H9 (cell line): ENCODE measurements at regions not wholly inside any gene's neighbourhood (a gene's known extent, or its start where the extent isn't known, plus 50 kb on each side); places are given as distances from the start of the nearest gene placed in this dataset.

Experiments
- DNase-seq: peaks from one replicate; pipeline ENCODE4 v3.0.0-alpha.2; 2017
- H2AFZ ChIP-seq: one replicate; pipeline ENCODE4 v1.6.1; 2013; ENCODE audit warnings: mild to moderate bottlenecking, low read length, control low read depth, moderate library complexity
- H2AK5ac ChIP-seq: 2 replicates; pipeline ENCODE4 v1.6.1; 2013; ENCODE audit warnings: low read length, control low read depth, mixed read lengths; ENCODE audit not compliant: insufficient read length
- H2BK120ac ChIP-seq: one replicate; pipeline ENCODE4 v1.6.1; 2013; ENCODE audit warnings: low read depth, mild to moderate bottlenecking, low read length, control low read depth, inconsistent platforms; ENCODE audit not compliant: poor library complexity, severe bottlenecking
- H2BK12ac ChIP-seq: 2 replicates; pipeline ENCODE4 v1.6.1; 2013; ENCODE audit warnings: low read length, control low read depth, mixed read lengths, low read depth; ENCODE audit not compliant: insufficient read length
- H2BK15ac ChIP-seq: 2 replicates; pipeline ENCODE4 v1.6.1; 2013; ENCODE audit warnings: low read depth, low read length, control low read depth
- H2BK20ac ChIP-seq: one replicate; pipeline ENCODE4 v1.6.1; 2013; ENCODE audit warnings: low read depth, mild to moderate bottlenecking, low read length, control low read depth, inconsistent platforms; ENCODE audit not compliant: poor library complexity, severe bottlenecking
- H2BK5ac ChIP-seq: 2 replicates; pipeline ENCODE4 v1.6.1; 2013; ENCODE audit warnings: low read length, control low read depth, mixed read lengths; ENCODE audit not compliant: insufficient read length
- H3K14ac ChIP-seq: 2 replicates; pipeline ENCODE4 v1.6.1; 2013; ENCODE audit warnings: low read length, control low read depth; ENCODE audit not compliant: insufficient read depth
- H3K18ac ChIP-seq: 2 replicates; pipeline ENCODE4 v1.6.1; 2013; ENCODE audit warnings: low read depth, mild to moderate bottlenecking, mixed read lengths, low read length, control low read depth; ENCODE audit not compliant: insufficient read length
- H3K23ac ChIP-seq: 2 replicates; pipeline ENCODE4 v1.6.1; 2013; ENCODE audit warnings: low read length, control low read depth, mixed read lengths, low read depth; ENCODE audit not compliant: insufficient read length
- H3K23me2 ChIP-seq: 2 replicates; pipeline ENCODE4 v1.6.1; 2013; ENCODE audit warnings: low read depth, mild to moderate bottlenecking, mixed read lengths, low read length, control low read depth; ENCODE audit not compliant: insufficient read length, poor library complexity, severe bottlenecking
- H3K27ac ChIP-seq: 2 replicates; pipeline ENCODE4 v1.5.1; 2013; ENCODE audit warnings: low read length, control low read depth, mixed read lengths, low read depth; ENCODE audit not compliant: insufficient read length
- H3K27me3 ChIP-seq: 2 replicates; pipeline ENCODE4 v1.6.1; 2013; ENCODE audit warnings: low read length, control low read depth, inconsistent platforms; ENCODE audit not compliant: insufficient read depth
- H3K4ac ChIP-seq: 2 replicates; pipeline ENCODE4 v1.6.1; 2013; ENCODE audit warnings: low read depth, mild to moderate bottlenecking, control low read depth, inconsistent platforms, low read length, moderate library complexity
- H3K4me1 ChIP-seq: 2 replicates; pipeline ENCODE4 v1.6.1; 2013; ENCODE audit warnings: low read length, control low read depth, inconsistent platforms; ENCODE audit not compliant: insufficient read depth
- H3K4me2 ChIP-seq: 2 replicates; pipeline ENCODE4 v1.6.1; 2013; ENCODE audit warnings: low read length, control low read depth, mixed read lengths; ENCODE audit not compliant: insufficient read length, insufficient read depth
- H3K56ac ChIP-seq: 2 replicates; pipeline ENCODE4 v1.6.1; 2013; ENCODE audit warnings: low read depth, mild to moderate bottlenecking, mixed read lengths, low read length, control low read depth; ENCODE audit not compliant: insufficient read length
- H3K79me1 ChIP-seq: 2 replicates; pipeline ENCODE4 v1.6.1; 2013; ENCODE audit warnings: low read depth, mild to moderate bottlenecking, moderate library complexity, low read length, control low read depth, inconsistent platforms; ENCODE audit not compliant: insufficient read depth, poor library complexity, severe bottlenecking
- H3K79me2 ChIP-seq: 2 replicates; pipeline ENCODE4 v1.6.1; 2013; ENCODE audit warnings: low read length, control low read depth, inconsistent platforms; ENCODE audit not compliant: insufficient read depth
- H3K9ac ChIP-seq: 2 replicates; pipeline ENCODE4 v1.6.1; 2013; ENCODE audit warnings: low read length, control low read depth, mixed read lengths; ENCODE audit not compliant: insufficient read length; ENCODE audit errors: extremely low read depth
- H3K9me3 ChIP-seq: one replicate; pipeline ENCODE4 v1.6.1; 2013; ENCODE audit warnings: low read depth, low read length, inconsistent platforms; ENCODE audit not compliant: control insufficient read depth
- H3T11ph ChIP-seq: one replicate; pipeline ENCODE4 v1.6.1; 2013; ENCODE audit warnings: mild to moderate bottlenecking, low read length, control low read depth, inconsistent platforms
- H4K20me1 ChIP-seq: one replicate; pipeline ENCODE4 v1.6.1; 2013; ENCODE audit not compliant: control insufficient read depth, insufficient read length, insufficient read depth
- H4K5ac ChIP-seq: 2 replicates; pipeline ENCODE4 v1.6.1; 2013; ENCODE audit warnings: low read depth, mild to moderate bottlenecking, mixed read lengths, low read length, control low read depth; ENCODE audit not compliant: insufficient read length
- H4K8ac ChIP-seq: replicated peaks from 2 replicates; pipeline ENCODE4 v1.6.1; 2013; ENCODE audit warnings: low read length, control low read depth, mixed read lengths, low read depth; ENCODE audit not compliant: insufficient read length
- H4K91ac ChIP-seq: 2 replicates; pipeline ENCODE4 v1.6.1; 2013; ENCODE audit warnings: low read depth, mild to moderate bottlenecking, moderate library complexity, mixed read lengths, low read length, control low read depth; ENCODE audit not compliant: insufficient read length
- H3K27ac Mint-ChIP-seq, 3 experiments: 2 replicates in 2 of 3; 3 replicates in 1 of 3; pipeline ENCODE4 v1.8.0; 2020 to 2021; ENCODE audit warnings: mixed read lengths in 3 of 3, mild to moderate bottlenecking in 1 of 3, moderate library complexity in 1 of 3
- H3K27me3 Mint-ChIP-seq: 2 replicates; pipeline ENCODE4 v1.8.0; 2021; ENCODE audit warnings: low read depth, mild to moderate bottlenecking, moderate library complexity, mixed read lengths
- H3K36me3 Mint-ChIP-seq, 3 experiments: 2 replicates in 2 of 3; 3 replicates in 1 of 3; pipeline ENCODE4 v1.8.0; 2020 to 2021; ENCODE audit warnings: low read depth in 3 of 3, mixed read lengths in 3 of 3; ENCODE audit not compliant: insufficient read depth in 1 of 3
- H3K4me1 Mint-ChIP-seq, 2 experiments: 2 replicates each; pipeline ENCODE4 v1.8.0; 2020; ENCODE audit warnings: mixed read lengths in 2 of 2
- H3K4me3 Mint-ChIP-seq, 2 experiments: 2 replicates in 1 of 2; 3 replicates in 1 of 2; pipeline ENCODE4 v1.8.0; 2020 to 2021; ENCODE audit warnings: mild to moderate bottlenecking in 2 of 2, mixed read lengths in 2 of 2, moderate library complexity in 1 of 2
- H3K9me3 Mint-ChIP-seq, 2 experiments: 2 replicates in 1 of 2; 3 replicates in 1 of 2; pipeline ENCODE4 v1.8.0; 2020; ENCODE audit warnings: mild to moderate bottlenecking in 2 of 2, mixed read lengths in 2 of 2, moderate library complexity in 1 of 2
- TF ChIP-seq, protein P1 (sequence below): fragments of 200-600 bp; sonication (generic); conservative IDR thresholded peaks from 3 replicates; pipeline ENCODE4 v1.8.0; 2021; ENCODE audit warnings: antibody characterized with exemption, mild to moderate bottlenecking

DNA sequence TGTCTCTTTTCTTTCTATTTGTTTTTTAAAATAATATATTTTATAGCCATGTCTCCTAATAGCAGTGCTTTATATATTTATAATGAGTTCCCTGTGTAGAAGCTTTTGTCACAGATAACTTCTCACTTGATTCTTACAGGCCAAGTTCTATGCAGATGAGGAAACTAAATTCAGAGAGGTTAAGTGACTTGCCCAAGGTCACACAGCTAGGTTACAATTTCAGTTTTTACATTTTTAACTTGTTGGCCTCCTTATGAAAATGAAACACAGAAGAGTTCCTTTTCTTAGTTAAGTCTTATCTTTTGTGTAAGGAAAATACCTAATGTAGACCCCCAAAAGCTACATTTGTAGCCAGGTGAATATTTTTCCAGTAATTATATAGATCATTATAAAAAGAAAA is 83.3 kb upstream of the SOX2 start:
- Histone ChIP-seq H3K4ac (no peak overlapping the region), H4K8ac (no peak overlapping the region), H3K27ac (no peak overlapping the region), H3T11ph (no peak overlapping the region), H3K18ac (no peak overlapping the region), H2AFZ (no peak overlapping the region), H3K9me3 (no peaks in the 10 kb centered on the region), H3K23ac (no peak overlapping the region), H3K79me2 (no peaks in the 10 kb centered on the region), H3K56ac (no peak overlapping the region), H3K79me1 (no peaks in the 10 kb centered on the region), H3K4me2 (no peak overlapping the region), H2BK15ac (no peak overlapping the region), H3K27me3 (no peaks in the 10 kb centered on the region), H3K23me2 (no peaks in the 10 kb centered on the region), H2BK120ac (no peak overlapping the region), H3K9ac (no peak overlapping the region), H4K20me1 (no peaks in the 10 kb centered on the region), H2BK20ac (no peak overlapping the region), H2BK5ac (no peak overlapping the region), H3K4me1 (no peaks in the 10 kb centered on the region), H4K91ac (no peak overlapping the region), H3K14ac (no peak overlapping the region), H2BK12ac (no peak overlapping the region), H2AK5ac (no peak overlapping the region), H4K5ac (no peak overlapping the region)
- peaks cover 3 to 4% of the 10 kb centered on the region in 2 experiments; a peak in 3 of 4 replicates for H3K4me1 Mint-ChIP-seq
- H3K27me3 Mint-ChIP-seq = no peaks in the 10 kb centered on the region
- DNase-seq = no peak
- H3K27ac Mint-ChIP-seq = peak overlapping the region in 1 of 3 experiments; percentile 35; a peak in 1 of 7 replicates
- H3K4me3 Mint-ChIP-seq = no peak overlapping the region
- H3K9me3 Mint-ChIP-seq = no peaks in the 10 kb centered on the region
- H3K36me3 Mint-ChIP-seq = no peaks in the 10 kb centered on the region
- TF ChIP-seq, protein P1, sequence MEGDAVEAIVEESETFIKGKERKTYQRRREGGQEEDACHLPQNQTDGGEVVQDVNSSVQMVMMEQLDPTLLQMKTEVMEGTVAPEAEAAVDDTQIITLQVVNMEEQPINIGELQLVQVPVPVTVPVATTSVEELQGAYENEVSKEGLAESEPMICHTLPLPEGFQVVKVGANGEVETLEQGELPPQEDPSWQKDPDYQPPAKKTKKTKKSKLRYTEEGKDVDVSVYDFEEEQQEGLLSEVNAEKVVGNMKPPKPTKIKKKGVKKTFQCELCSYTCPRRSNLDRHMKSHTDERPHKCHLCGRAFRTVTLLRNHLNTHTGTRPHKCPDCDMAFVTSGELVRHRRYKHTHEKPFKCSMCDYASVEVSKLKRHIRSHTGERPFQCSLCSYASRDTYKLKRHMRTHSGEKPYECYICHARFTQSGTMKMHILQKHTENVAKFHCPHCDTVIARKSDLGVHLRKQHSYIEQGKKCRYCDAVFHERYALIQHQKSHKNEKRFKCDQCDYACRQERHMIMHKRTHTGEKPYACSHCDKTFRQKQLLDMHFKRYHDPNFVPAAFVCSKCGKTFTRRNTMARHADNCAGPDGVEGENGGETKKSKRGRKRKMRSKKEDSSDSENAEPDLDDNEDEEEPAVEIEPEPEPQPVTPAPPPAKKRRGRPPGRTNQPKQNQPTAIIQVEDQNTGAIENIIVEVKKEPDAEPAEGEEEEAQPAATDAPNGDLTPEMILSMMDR = no peak
